ENCODE measurements at regions not wholly inside any gene's neighbourhood (a gene's known extent, or its start where the extent isn't known, plus 50 kb on each side); places are given as distances from the start of the nearest gene placed in this dataset.

DNA sequence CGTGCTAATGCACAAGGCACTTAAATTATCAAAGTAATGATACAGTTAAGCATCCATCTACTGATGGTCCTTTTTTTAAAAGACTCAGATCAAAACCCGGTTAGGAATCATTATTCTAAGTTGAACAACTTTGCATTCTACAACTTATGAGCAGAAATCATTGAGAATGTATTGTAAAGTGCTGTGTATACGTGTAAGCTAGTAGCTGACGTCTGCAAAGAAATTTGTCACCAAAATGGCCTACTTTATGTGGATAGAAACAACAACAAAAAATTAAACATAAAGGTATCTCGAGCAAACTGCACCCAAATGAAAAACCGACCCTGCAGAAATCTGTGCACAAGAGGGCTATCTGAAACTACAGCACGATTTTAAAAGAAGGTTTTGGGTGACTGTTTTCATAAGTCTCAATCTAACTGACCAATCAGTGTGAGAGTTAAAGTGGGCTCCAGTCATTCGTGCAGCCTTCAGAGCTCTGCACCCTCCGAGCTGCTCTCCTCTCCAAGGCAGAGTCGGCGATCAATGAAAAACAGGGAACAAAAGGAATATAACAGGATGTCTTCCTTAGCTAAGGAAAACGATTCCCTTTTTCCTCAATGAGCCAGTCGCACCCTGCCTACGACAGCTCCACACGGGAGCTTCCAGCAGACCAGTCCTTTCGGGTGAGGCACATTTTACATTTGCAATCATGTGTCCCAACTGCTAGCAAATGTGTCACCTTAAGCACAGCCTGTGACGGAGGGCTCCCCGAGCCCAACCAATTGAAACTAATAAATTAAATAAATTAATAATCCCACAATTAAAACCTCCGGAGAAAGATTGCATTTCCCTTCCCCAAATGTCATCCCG, 200.7 kb upstream of the FOXN3 start:
- Histone ChIP-seq H3K9me3 (replicated peaks in 1 of 2; ENCODE audit: control insufficient read depth in 1 of 2, insufficient read depth in 1 of 2, low read length in 2 of 2) (no peaks in the 10 kb centered on the region), H4K20me1 (ENCODE audit: insufficient read depth, low read length) (peaks cover 28% of the 10 kb centered on the region), H3K79me2 (ENCODE audit: insufficient read depth, low read length) (peaks cover 62% of the 10 kb centered on the region), H3K27ac (ENCODE audit: low read depth in 1 of 2, low read length in 2 of 2) (peak overlapping the region; percentile 58 to 90), H2AFZ (ENCODE audit: insufficient read depth, low read depth, low read length, poor library complexity, severe bottlenecking) (peak overlapping the region; percentile 96), H3K27me3 (ENCODE audit: control insufficient read depth in 2 of 2, insufficient read depth in 2 of 2, low read length in 2 of 2) (no peaks in the 10 kb centered on the region), H3K4me3 (replicated peaks in 1 of 3; ENCODE audit: low read depth in 2 of 3, low read length in 3 of 3) (peak overlapping the region; percentile 88 to 100 (median 96)), H3K36me3 (replicated peaks in 1 of 2; ENCODE audit: control insufficient read depth in 1 of 2, insufficient read depth in 2 of 2, low read length in 2 of 2) (no peaks in the 10 kb centered on the region), H3K4me2 (replicated peaks; ENCODE audit: extremely low read depth, low read length, poor library complexity, severe bottlenecking) (peak overlapping the region; percentile 75), H3K4me1 (ENCODE audit: control insufficient read depth in 1 of 2, insufficient read depth in 2 of 2, low read length in 2 of 2) (peaks cover 29 to 47% of the 10 kb centered on the region in 2 donors), H3K9ac (ENCODE audit: insufficient read depth, low read length, poor library complexity, severe bottlenecking) (peak overlapping the region; percentile 89)
- H3K4me1 Mint-ChIP-seq: peaks cover 62% of the 10 kb centered on the region
- peaks cover 1 to 6% (median 2%) of the 10 kb centered on the region in 3 donors for H3K27me3 Mint-ChIP-seq (ENCODE audit: low read depth in 3 of 3)
- H3K4me3 Mint-ChIP-seq: peak overlapping the region; percentile 88 to 96
- H3K36me3 Mint-ChIP-seq: peaks cover 3 to 5% of the 10 kb centered on the region in 2 donors
- intact Hi-C loops (cut with micrococcal nuclease): loop anchor here (5.0 to 10.0 kb wide), 5 partner anchors 50 to 297 kb away; partner anchors contain the start of gene FOXN3 (in 2 of the 2)
- H3K9me3 Mint-ChIP-seq: no peaks in the 10 kb centered on the region
- TF ChIP-seq, protein P1, sequence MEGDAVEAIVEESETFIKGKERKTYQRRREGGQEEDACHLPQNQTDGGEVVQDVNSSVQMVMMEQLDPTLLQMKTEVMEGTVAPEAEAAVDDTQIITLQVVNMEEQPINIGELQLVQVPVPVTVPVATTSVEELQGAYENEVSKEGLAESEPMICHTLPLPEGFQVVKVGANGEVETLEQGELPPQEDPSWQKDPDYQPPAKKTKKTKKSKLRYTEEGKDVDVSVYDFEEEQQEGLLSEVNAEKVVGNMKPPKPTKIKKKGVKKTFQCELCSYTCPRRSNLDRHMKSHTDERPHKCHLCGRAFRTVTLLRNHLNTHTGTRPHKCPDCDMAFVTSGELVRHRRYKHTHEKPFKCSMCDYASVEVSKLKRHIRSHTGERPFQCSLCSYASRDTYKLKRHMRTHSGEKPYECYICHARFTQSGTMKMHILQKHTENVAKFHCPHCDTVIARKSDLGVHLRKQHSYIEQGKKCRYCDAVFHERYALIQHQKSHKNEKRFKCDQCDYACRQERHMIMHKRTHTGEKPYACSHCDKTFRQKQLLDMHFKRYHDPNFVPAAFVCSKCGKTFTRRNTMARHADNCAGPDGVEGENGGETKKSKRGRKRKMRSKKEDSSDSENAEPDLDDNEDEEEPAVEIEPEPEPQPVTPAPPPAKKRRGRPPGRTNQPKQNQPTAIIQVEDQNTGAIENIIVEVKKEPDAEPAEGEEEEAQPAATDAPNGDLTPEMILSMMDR (IDR thresholded peaks at IDR 0.05): no peak
- H3K27ac Mint-ChIP-seq: peak overlapping the region; percentile 88 to 95 (median 92)
- peak; percentile 35 to 57 (median 45) for DNase-seq
- 1% methylated on average over 7 of the region's 20 CpGs for WGBS (ENCODE audit: insufficient coverage)

DNA sequence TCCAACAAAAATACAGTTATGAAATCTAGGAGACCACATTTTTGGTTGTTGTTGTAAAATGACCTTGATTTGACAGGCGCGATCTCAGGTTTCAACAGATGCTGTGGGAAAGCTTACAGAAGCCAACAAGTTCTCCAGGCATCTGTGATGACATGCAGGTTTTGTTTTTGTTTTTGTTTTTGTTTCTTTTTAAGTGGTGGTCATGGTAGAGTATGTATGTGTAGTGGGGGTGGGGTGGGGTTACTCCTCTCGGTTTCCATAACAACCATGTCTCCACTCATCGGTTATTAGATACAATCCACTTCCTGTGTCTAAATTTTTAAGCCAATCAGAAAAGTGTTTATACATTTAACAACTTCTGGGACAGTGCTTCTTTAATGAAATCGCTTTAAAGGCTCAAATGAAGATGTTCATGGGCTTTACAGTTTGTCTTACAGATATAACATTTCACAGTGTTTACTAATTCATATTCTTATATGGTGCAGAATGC, 199.9 kb upstream of the FOXN3 start:
- Mint-ChIP-seq H3K27ac (peak overlapping the region; percentile 88 to 95 (median 92)), H3K4me1 (peaks cover 62% of the 10 kb centered on the region), H3K9me3 (no peaks in the 10 kb centered on the region), H3K4me3 (peak overlapping the region; percentile 88 to 96), H3K27me3 (ENCODE audit: low read depth in 3 of 3) (peaks cover 0 to 6% (median 1%) of the 10 kb centered on the region in 3 donors), H3K36me3 (peaks cover 4 to 11% of the 10 kb centered on the region in 2 donors)
- Histone ChIP-seq H3K79me2 (ENCODE audit: insufficient read depth, low read length) (peaks cover 70% of the 10 kb centered on the region), H3K4me3 (replicated peaks in 1 of 3; ENCODE audit: low read depth in 2 of 3, low read length in 3 of 3) (peak overlapping the region; percentile 88 to 100 (median 96)), H3K36me3 (replicated peaks in 1 of 2; ENCODE audit: control insufficient read depth in 1 of 2, insufficient read depth in 2 of 2, low read length in 2 of 2) (peaks cover 3 to 7% of the 10 kb centered on the region in 2 donors), H3K4me2 (replicated peaks; ENCODE audit: extremely low read depth, low read length, poor library complexity, severe bottlenecking) (peak overlapping the region; percentile 75), H3K27me3 (ENCODE audit: control insufficient read depth in 2 of 2, insufficient read depth in 2 of 2, low read length in 2 of 2) (no peaks in the 10 kb centered on the region), H2AFZ (ENCODE audit: insufficient read depth, low read depth, low read length, poor library complexity, severe bottlenecking) (no peak overlapping the region), H3K9ac (ENCODE audit: insufficient read depth, low read length, poor library complexity, severe bottlenecking) (peak overlapping the region; percentile 89), H3K4me1 (ENCODE audit: control insufficient read depth in 1 of 2, insufficient read depth in 2 of 2, low read length in 2 of 2) (peaks cover 29 to 47% of the 10 kb centered on the region in 2 donors), H4K20me1 (ENCODE audit: insufficient read depth, low read length) (peaks cover 35% of the 10 kb centered on the region), H3K9me3 (replicated peaks in 1 of 2; ENCODE audit: control insufficient read depth in 1 of 2, insufficient read depth in 1 of 2, low read length in 2 of 2) (no peaks in the 10 kb centered on the region), H3K27ac (ENCODE audit: low read depth in 1 of 2, low read length in 2 of 2) (peak overlapping the region in 1 of 2 donors; percentile 90)
- TF ChIP-seq, protein P1 (IDR thresholded peaks at IDR 0.05): no peak
- intact Hi-C loops (cut with micrococcal nuclease): loop anchor here (5.0 to 10.0 kb wide), 5 partner anchors 50 to 298 kb away; partner anchors contain the start of gene FOXN3 (in 2 of the 2)
- DNase-seq: peak; percentile 42 to 54 (median 49)
- 30% methylated on average over 2 of the region's 5 CpGs for WGBS (ENCODE audit: insufficient coverage)
